WTC11 (cell line): ENCODE measurements at regions not wholly inside any gene's neighbourhood (a gene's known extent, or its start where the extent isn't known, plus 50 kb on each side); places are given as distances from the start of the nearest gene placed in this dataset.

Source experiments
- ATAC-seq: fragments of 200-7000 bp; cut with Tn5 transposase; 2 replicates; pipeline ENCODE4 v1.10.0; 2021; ENCODE audit warnings: mild to moderate bottlenecking, moderate library complexity
- CTCF ChIA-PET: fragments of 300-600 bp; sonication (Branson Sonifier 250); formaldehyde crosslinking; loops from one replicate; lab custom pipeline; 2021; ENCODE audit warnings: antibody characterized with exemption; lab: Charles Lee
- POLR2A ChIA-PET: fragments of 350-600 bp; sonication (Branson Sonifier 250); formaldehyde crosslinking; loops from one replicate; lab custom pipeline; 2021; ENCODE audit warnings: antibody characterized with exemption; lab: Charles Lee
- DNase-seq: peaks from one replicate; pipeline ENCODE4 v3.0.0; 2021; ENCODE audit warnings: low spot score
- H3K27ac Mint-ChIP-seq: 2 replicates; pipeline ENCODE4 v1.8.0; 2021; ENCODE audit warnings: mixed read lengths
- H3K27me3 Mint-ChIP-seq: 2 replicates; pipeline ENCODE4 v1.8.0; 2021; ENCODE audit warnings: low read depth, mild to moderate bottlenecking, moderate library complexity, mixed read lengths
- H3K36me3 Mint-ChIP-seq: 2 replicates; pipeline ENCODE4 v1.8.0; 2021; ENCODE audit warnings: mixed read lengths
- H3K4me1 Mint-ChIP-seq: 2 replicates; pipeline ENCODE4 v1.8.0; 2022; ENCODE audit warnings: mixed read lengths
- H3K4me3 Mint-ChIP-seq: 2 replicates; pipeline ENCODE4 v1.8.0; 2021; ENCODE audit warnings: mild to moderate bottlenecking, moderate library complexity, mixed read lengths
- H3K9me3 Mint-ChIP-seq: 2 replicates; pipeline ENCODE4 v1.8.0; 2021; ENCODE audit warnings: mixed read lengths
- CREB1 ChIP-seq: sonication (generic); formaldehyde crosslinking; IDR thresholded peaks from 2 replicates; pipeline ENCODE4 v1.8.0; 2023; ENCODE audit warnings: mild to moderate bottlenecking, missing genetic modification reagents
- FOXP4 ChIP-seq: sonication (generic); formaldehyde crosslinking; IDR thresholded peaks from 2 replicates; pipeline ENCODE4 v1.8.0; 2022; ENCODE audit warnings: mild to moderate bottlenecking, missing genetic modification reagents
- KAT7 ChIP-seq: sonication (generic); formaldehyde crosslinking; IDR thresholded peaks from 2 replicates; pipeline ENCODE4 v1.8.1; 2023; ENCODE audit warnings: missing genetic modification reagents, mild to moderate bottlenecking, borderline replicate concordance
- MXD4 ChIP-seq: fragments of 250-450 bp; sonication (Bioruptor Pico); IDR thresholded peaks from 2 replicates; pipeline ENCODE4 v1.8.0; 2021; ENCODE audit warnings: mild to moderate bottlenecking, moderate library complexity, borderline replicate concordance
- MYBL2 ChIP-seq: sonication (generic); formaldehyde crosslinking; IDR thresholded peaks from 2 replicates; pipeline ENCODE4 v1.8.1; 2023; ENCODE audit warnings: mild to moderate bottlenecking, moderate library complexity, missing genetic modification reagents
- NFE2L1 ChIP-seq: sonication (generic); formaldehyde crosslinking; IDR thresholded peaks from 2 replicates; pipeline ENCODE4 v1.8.1; 2023; ENCODE audit warnings: missing genetic modification reagents
- NR2C2 ChIP-seq: sonication (generic); formaldehyde crosslinking; IDR thresholded peaks from 2 replicates; pipeline ENCODE4 v1.8.0; 2022; ENCODE audit warnings: mild to moderate bottlenecking, missing genetic modification reagents
- PRDM15 ChIP-seq: sonication (generic); formaldehyde crosslinking; IDR thresholded peaks from 2 replicates; pipeline ENCODE4 v1.8.0; 2022; ENCODE audit warnings: missing genetic modification reagents
- PRRX2 ChIP-seq: fragments of 250-450 bp; sonication (Bioruptor Pico); IDR thresholded peaks from 2 replicates; pipeline ENCODE4 v1.8.0; 2021; ENCODE audit warnings: mild to moderate bottlenecking
- TCF7 ChIP-seq: sonication (generic); formaldehyde crosslinking; IDR thresholded peaks from 2 replicates; pipeline ENCODE4 v1.8.0; 2022; ENCODE audit warnings: mild to moderate bottlenecking, low read depth, missing genetic modification reagents, moderate library complexity
- TEAD4 ChIP-seq: sonication (generic); formaldehyde crosslinking; IDR thresholded peaks from 2 replicates; pipeline ENCODE4 v1.8.0; 2022; ENCODE audit warnings: mild to moderate bottlenecking, missing genetic modification reagents
- TP53 ChIP-seq: sonication (generic); formaldehyde crosslinking; IDR thresholded peaks from 2 replicates; pipeline ENCODE4 v1.8.1; 2023; ENCODE audit warnings: mild to moderate bottlenecking, missing genetic modification reagents
- ZNF396 ChIP-seq: fragments of 250-450 bp; sonication (Bioruptor Pico); IDR thresholded peaks from 2 replicates; pipeline ENCODE4 v1.8.0; 2021; ENCODE audit warnings: mild to moderate bottlenecking, moderate library complexity, borderline replicate concordance
- ZNF423 ChIP-seq: fragments of 250-450 bp; sonication (Bioruptor Pico); IDR thresholded peaks from 2 replicates; pipeline ENCODE4 v2.1.2; 2022; ENCODE audit warnings: mild to moderate bottlenecking, moderate library complexity
- ZNF425 ChIP-seq: fragments of 250-450 bp; sonication (Bioruptor Pico); conservative IDR thresholded peaks from 2 replicates; pipeline ENCODE4 v1.9.0; 2021; ENCODE audit warnings: mild to moderate bottlenecking
- ZSCAN18 ChIP-seq: fragments of 250-450 bp; sonication (Bioruptor Pico); IDR thresholded peaks from 2 replicates; pipeline ENCODE4 v2.1.2; 2022; ENCODE audit warnings: mild to moderate bottlenecking, moderate library complexity

- DNase-seq (no peak), ATAC-seq (no peak)
- Mint-ChIP-seq H3K9me3 (peaks cover 4% of the 10 kb centered on the region; the same call in 1 of the 2 replicates), H3K27ac (no peak overlapping the region), H3K27me3 (peaks cover 98% of the 10 kb centered on the region), H3K4me3 (no peak overlapping the region), H3K36me3 (no peaks in the 10 kb centered on the region), H3K4me1 (0 out of 2 replicates have a peak, but pooled peaks cover 3% of the 10 kb centered on the region)
- CTCF ChIA-PET, result interaction anchor here (0.9 to 1.8 kb wide), 3 partner anchors 29 to 604 kb away, joined by 3 to 5 read pairs (median 4); no protein-coding TSS in a partner anchor
- POLR2A ChIA-PET, result no interaction called here
- TF ChIP-seq MXD4 (no peak), TCF7 (CRISPR knock-in tag) (no peak), ZNF423 (CRISPR knock-in tag) (no peak), PRDM15 (CRISPR knock-in tag) (no peak), KAT7 (CRISPR knock-in tag) (no peak), ZSCAN18 (CRISPR knock-in tag) (no peak), MYBL2 (CRISPR knock-in tag) (no peak), TP53 (no peak), FOXP4 (CRISPR knock-in tag) (no peak), NFE2L1 (no peak), CREB1 (CRISPR knock-in tag) (no peak), ZNF425 (CRISPR knock-in tag) (no peak), TEAD4 (CRISPR knock-in tag) (no peak), NR2C2 (CRISPR knock-in tag) (no peak), ZNF396 (no peak), PRRX2 (CRISPR knock-in tag) (no peak)
Measured at GRCh38 chr22:22165936-22166710, 78.5 kb upstream of the VPREB1 start.
